Central memory CD4-positive, alpha-beta T cell (primary cell): ENCODE measurements at regions not wholly inside any gene's neighbourhood (a gene's known extent, or its start where the extent isn't known, plus 50 kb on each side); places are given as distances from the start of the nearest gene placed in this dataset.
"Not testable (repeated sequence)": the region's sequence is repeated elsewhere in the genome, so short reads cannot be mapped to it uniquely, and the experiment has no call there.

Source experiments
- DNase-seq: peaks from one replicate; pipeline ENCODE4 v3.0.0; 2022

DNA sequence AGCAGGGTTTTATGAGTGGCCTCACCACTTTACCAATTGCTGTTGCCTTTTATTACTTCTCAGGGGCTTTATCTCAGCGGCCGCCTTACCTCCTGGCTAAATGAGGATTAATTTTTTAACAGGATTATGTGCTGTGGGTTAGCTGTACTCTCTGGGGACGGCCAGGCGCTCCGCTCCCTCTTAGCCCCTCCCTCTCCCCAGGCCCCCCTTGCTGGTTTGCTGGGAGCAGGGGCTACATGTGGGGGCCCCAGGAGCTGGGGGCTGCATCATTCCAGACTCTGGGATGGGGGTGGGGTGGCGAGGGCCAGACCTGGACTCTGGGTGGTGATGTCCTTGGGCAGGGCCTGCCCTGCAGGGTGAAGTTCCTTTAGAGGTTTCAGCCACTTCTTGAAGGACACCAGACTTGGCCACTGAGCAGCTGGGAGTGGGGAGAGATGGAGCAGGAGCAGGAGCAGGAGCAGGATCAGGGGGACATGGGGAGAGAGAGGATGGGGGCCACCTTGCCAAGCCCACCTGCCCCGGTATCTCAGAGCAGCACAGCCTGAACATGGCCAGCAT, 196.1 kb downstream of the GOLGA6L6 start:
- DNase-seq, result no peak

DNA sequence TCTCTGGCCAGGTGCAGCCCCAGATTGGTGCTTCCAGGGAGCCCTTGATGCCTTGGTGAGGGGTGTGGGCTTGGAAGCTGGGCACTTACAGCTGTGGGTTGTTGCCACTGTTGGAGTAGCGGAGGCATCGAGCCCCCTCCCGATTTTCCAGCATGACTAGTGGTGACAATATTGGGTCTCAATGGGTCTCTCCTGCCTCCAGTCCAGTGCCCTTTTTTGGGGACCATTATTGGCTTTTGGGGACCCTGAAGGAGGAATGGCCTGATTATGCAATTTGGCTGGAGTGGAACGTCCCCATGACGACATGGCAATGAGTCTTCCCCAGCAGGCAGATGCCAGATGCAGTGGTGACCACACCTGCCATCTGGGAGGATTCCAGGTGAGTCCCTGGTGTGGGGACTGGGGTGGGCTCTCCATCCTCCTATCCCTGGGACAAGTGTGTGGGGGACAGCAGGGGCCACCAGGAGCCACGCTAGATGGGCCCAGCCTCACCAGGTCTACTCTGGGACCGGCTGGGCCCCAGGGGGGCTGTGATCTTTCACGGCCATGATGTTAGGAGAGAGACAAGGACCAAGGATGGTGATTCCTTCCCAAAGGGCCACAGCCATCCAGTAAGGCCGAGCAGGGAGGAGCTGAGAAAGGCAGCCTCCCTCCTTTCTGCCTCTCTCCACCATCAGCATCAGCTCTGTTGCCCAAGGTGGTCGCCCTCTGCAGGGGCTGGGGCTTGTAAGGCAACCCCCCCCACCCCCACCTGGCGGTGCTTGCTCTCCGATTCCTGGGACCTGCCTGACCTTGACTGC, 196.8 kb downstream of the GOLGA6L6 start:
- no peak for DNase-seq

DNA sequence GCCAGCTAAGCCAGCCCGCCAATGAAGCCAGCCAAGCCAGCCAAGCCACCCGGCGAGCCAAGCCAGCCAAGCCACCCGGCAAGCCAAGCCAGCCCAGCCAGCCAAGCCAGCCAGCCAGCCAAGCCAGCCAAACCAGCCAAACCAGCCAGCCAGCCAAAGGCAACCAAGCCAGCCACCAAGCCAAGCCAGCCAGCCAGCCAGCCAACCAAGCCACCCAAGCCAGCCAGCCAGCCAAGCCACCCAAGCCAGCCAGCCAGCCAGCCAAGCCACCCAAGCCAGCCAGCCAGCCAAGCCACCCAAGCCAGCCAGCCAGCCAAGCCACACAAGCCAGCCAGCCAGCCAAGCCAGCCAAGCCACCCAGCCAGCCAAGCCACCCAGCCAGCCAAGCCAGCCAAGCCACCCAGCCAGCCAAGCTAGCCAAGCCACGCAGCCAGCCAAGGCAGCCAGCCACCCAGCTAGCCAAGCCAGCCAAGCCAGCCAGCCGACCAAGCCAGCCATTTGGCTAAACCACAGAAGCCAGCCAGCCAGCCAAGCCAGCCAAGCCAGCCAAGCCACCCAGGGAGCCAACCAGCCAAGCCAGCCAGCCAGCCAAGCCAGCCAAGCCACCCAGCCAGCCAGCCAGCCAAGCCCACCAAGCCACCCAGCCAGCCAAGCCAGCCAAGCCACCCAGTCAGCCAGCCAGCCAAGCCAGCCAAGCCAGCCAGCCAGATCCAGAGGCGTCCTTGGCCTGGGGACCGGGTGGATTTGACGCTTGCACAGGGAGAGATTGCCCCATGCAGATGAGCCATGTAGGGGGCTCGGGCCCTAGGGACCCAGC, 198.0 kb downstream of the GOLGA6L6 start:
- DNase-seq, result not testable (repeated sequence)

DNA sequence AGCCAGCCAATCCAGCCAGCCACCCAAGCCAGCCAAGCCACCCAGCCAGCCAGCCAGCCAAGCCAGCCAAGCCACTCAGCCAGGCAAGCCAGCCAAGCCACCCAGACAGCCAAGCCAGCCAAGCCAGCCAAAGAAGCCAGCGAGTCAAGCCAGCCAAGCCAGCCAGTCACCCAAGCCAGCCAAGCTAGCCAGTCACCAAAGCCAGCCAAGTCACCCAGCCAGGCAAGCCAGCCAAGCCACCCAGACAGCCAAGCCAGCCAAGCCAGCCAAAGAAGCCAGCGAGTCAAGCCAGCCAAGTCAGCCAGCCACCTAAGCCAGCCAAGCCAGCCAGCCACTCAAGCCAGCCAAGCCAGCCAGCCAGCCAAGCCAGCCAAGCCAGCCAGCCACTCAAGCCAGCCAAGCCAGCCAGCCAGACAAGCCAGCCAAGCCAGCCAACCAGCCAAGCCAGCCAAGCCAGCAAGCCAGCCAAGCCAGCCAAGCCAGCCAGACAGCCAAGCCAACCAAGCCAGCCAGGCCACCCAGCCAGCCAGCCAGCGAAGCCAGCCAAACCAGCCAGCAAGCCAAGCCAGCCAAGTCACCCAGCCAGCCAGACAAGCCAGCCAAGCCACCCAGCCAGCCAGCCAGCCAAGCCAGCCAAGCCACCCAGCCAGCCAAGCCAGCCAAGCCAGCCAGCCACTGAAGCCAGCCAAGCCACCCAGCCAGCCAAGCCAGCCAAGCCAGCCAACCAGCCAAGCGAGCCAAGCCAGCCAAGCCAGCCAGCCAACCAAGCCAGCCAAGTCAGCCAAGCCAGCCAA, 198.8 kb downstream of the GOLGA6L6 start:
- DNase-seq, result not testable (repeated sequence)

DNA sequence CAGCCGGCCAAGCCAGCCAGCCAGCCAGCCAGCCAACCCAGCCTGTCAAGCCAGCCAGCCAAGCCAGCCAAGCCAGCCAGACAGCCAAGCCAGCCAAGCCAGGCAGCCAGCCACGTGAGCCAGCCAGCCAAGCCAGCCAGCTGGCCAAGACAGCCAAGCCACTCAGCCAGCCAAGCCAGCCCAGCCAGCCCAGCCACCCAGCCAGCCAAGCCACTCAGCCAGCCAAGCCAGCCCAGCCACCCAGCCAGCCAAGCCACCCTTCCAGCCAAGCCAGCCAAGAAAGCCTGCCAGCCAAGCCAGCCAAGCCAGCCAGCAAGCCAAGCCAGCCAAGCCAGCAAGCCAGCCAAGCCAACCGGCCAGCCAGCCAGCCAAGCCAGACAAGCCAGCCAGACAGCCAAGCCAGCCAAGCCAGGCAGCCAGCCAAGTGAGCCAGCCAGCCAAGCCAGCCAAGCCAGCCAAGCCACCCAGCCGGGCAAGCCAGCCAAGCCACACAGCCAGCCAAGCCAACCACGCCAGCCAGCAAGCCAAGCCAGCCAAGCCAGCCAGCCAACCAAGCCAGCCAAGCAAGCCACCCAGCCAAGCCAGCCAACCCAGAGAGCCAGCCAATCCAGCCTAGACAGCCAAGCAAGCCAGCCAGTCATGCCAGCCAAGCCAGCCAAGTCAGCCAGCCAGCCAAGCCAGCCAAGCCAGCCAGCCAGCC, 199.5 kb downstream of the GOLGA6L6 start:
- DNase-seq, result no peak

DNA sequence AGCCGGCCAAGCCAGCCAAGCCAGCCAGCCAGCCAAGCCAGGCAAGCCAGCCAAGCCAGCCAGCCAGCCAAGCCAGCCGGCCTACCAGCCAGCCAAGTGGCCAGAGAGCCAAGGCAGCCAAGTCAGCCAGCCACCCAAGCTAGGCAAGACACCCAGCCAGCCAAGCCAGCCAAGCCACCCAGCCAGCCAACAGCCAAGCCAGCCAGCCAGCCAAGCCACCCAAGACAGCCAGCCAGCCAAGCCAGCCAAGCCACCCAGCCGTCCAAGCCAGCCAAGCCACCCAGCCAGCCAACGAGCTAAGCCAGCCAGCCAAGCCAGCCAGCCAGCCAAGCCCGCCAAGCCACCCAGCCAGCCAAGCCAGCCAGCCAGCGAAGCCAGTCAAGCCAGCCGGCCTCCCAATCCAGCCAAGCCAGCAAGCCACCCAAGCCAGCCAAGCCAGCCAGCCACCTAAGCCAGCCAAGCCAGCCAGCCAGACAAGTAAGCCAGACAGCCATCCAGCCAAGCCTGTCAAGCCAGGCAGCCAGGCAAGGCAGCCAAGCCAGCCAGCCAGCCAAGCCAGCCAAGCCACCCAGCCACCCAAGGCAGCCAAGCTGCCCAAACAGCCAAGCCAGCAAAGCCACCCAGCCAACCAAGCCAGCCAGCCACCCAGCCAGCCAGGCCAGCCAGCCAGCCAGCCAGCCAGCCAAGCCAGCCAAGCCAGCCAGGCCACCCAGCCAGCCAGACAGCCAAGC, 200.5 kb downstream of the GOLGA6L6 start:
- DNase-seq, result no peak

DNA sequence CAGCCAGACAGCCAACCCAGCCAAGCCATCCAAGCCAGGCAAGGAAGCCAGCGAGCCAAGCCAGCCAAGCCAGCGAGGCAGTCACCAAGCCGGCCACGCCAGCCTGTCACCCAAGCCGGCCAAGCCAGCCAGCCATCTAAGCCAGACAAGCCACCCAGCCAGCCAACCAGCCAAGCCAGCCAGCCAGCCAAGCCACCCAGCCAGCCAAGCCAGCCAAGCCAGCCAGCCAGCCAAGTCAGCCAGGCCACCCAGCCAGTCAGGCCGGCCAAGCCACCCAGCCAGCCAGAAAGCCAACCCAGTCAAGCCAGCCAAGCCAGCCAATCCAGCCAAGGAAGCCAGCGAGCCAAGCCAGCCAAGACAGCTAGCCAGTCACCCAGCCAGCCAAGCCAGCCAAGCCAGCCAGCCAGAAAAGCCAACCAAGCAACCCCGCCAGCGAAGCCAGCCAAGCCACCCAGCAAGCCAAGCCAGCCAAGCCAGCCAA, 201.2 kb downstream of the GOLGA6L6 start:
- no peak for DNase-seq

DNA sequence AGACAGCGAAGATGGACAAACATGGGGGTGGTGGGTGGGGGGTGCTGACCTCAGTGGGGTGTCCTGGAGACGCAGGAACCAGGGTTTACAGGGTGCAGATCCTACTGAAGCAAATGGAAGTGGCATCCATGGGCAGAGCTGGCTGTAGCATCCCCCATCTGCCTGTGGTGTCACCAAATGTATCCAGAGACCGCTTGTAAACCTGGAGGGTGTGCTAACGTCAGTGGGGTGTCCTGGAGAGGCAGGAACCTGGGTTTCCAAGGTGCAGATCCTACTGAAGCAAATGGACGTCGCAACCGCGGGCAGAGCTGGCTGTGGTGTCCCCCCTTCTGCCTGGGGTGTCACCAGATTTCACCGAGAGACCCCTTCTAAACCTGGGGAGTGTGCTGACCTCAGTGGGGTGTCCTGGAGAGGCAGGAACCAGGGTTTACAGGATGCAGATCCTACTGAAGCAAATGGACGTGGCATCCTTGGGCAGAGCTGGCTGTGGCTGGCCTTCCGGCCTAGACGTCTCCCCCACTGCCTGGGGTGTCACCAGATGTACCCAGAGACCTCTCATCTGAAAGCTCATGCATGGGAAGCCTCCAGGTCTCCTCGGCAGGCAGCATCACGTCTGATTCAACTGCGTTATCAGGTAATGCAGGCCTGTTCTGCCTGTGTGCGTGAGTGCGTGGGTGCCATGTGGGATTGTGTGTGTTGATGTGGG, 202.4 kb downstream of the GOLGA6L6 start:
- DNase-seq, result not testable (repeated sequence)

DNA sequence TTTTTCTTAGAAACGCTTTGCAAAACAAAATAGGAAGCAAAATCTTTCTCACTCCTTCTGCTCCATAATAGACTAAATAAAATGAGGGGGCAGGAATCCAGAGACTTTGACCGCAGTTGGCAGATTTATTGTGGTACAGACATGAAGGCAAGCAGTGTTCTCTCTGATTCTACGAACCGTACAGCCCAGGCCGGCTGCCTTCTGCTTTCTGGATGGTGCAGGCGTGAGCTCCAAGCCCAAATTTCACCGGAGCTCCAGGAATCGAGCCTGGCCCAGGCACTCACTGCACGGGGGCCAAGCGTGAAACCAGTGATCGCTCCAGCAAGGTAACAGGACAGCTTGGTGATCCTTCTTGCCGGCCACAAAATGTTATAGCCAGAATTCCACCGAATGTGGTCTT, 202.9 kb downstream of the GOLGA6L6 start:
- not testable (repeated sequence) for DNase-seq

DNA sequence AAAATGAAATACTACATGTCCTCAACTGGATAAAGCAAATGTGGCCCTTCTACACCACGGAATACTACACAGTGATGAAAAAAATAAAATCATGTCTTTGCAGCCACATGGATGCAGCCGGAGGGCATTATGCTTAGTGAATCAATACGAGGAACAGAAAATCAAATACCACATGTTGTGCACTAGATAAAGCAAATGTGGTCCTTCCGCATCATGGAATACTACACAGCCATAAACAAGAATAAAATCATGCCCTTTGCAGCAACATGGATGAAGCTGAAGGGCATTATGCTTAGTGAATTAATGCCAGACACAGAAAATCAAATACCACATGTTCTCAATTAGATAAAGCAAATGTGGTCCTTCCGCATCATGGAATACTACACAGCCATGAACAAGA, 204.4 kb downstream of the GOLGA6L6 start:
- DNase-seq, result not testable (repeated sequence)

DNA sequence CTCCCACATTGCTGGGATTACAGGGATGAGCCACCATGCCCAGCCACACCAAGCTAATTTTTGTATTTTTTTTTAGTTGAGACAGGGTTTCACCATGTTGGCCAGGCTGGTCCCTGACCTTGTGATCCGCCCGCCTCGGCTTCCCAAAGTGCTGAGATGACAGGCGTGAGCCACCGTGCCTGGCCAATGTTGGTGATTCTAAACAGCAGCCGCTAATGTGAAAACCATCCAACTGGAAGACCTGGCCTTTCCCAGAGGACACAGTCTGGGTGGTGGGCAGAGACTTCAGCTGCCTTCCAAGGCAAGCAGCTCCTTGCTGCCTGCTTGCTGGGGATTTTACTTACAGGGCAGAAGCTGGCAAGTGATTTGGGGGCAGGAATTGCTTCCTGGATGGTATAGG, 207.1 kb downstream of the GOLGA6L6 start:
- not testable (repeated sequence) for DNase-seq

DNA sequence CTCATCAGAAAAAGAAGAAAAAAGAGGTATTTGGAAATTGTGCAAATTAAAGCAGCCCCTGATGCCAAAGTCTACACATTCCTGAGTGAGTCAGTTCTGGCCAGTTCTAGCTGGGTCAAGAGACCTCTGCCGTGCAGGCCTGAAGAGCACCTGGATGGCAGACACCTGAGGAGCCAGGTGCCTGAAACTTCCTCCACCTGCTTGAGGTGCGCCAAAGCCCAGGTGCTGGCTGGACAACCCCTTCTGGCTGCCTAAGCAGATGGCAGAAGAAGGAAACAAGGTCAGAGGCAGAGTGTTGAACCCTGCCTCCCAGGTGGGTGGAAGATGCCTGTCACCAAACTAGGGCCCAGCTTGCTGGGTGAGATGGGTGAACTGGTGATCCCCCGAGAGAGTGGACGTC, 215.8 kb downstream of the GOLGA6L6 start:
- DNase-seq, result not testable (repeated sequence)

DNA sequence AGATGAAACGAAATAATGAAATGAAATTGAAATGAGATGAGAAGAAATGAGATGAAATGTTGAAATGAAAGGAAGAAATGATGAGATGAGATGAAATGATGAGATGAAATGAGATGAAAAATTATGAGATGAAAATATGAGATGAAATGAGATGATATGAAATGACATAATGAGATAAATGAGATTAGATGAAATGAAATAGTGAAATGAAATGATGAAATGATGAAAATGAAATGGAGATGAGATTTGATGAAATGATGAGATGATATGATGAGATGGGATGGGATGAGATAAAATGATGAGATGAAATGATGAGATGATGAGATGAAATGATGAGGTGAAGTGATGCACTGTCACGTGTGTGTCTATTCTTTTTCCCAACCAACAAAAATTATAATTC, 224.5 kb downstream of the GOLGA6L6 start:
- DNase-seq, result not testable (repeated sequence)

DNA sequence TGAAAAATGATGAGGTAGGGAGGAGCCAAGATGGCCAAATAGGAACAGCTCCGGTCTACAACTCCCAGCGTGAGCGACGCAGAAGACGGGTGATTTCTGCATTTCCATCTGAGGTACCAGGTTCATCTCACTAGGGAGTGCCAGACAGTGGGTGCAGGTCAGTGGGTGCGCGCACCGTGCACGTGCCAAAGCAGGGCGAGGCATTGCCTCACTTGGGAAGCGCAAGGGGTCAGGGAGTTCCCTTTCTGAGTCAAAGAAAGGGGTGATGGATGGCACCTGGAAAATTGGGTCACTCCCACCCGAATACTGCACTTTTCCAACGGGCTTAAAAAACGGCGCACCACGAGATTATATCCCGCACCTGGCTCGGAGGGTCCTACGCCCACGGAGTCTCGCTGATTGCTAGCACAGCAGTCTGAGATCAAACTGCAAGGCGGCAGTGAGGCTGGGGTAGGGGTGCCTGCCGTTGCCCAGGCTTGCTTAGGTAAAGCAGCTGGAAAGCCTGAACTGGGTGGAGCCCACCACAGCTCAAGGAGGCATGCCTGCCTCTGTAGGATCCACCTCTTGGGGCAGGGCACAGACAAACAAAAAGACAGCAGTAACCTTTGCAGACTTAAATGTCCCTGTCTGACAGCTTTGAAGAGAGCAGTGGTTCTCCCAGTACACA, 230.5 kb downstream of the GOLGA6L6 start:
- DNase-seq, result not testable (repeated sequence)

DNA sequence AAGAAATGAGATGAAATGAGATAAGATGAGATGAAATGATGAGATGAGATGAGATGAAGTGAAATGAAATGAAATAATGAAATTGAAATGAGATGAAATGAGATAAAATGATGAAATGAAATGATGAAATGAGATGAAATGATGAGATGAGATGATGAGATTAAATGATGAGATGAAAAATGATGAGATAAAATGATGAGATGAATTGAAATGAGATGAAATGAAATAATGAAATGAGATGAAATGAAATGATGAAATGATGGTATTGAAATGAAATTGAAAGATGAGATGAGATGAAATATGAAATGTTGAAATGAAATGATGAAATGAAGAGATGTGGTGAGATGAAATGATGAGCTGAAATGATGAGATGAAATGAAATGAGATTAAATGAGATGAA, 231.0 kb downstream of the GOLGA6L6 start:
- DNase-seq, result no peak

DNA sequence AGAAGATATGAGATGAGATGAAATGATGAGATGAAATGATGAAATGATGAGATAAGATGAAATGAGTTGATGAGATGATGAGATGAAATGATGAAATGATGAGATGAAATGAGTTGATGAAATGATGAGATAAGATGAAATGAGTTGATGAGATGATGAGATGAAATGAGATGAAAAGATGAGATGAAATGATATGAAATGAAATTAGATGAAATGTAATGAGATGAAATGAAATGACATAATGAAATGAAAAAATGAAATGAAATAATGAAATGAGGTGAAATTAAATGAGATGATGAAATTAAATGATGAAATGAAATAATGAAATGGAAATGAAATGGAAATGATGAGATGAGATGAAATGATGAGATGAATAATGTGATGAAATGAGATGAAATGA, 231.6 kb downstream of the GOLGA6L6 start:
- DNase-seq, result not testable (repeated sequence)

DNA sequence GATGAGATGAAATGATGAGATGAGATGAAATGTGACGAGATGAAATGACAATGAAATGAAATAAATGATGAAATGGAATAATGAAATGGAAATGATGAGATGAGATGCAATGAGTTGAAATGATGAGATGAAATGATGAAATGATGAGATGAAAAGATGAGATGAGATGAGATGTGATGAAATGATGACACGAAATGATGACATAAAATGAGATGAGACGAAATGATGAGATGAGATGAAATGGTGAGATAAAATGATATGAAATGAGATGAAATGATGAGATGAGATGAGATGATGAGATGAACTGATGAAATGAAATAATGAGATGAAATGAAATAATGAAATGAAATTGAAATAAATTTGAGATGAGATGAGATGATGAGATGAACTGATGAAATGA, 232.2 kb downstream of the GOLGA6L6 start:
- DNase-seq, result not testable (repeated sequence)

DNA sequence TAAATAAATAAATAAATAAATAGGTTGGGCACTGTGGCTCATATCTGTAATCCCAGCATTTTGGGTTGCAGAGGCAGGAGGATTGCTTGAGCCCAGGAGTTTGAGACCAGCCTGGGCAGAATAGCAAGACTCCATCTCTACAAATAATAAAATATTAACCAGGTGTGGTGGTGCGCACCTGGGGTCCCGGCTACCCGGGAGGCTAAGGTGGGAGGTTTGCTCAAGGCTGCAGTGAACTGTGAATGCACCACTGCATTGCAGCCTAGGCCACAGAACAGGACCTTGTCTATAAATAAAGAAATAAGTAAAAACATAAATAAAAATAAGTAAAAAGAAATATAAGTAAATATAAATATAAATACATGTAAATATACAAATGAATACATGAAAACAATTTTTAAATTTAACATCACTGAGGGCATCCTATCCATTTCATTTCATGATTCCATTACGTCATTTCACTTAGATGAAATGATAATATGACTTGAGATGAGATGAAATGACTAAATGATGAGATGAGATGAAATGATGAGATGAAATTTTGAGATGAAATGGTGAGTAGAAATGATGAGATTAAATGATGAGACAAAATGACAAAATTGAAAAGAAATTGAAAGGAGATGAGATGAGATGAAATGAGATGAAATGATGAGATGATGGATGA, 233.4 kb downstream of the GOLGA6L6 start:
- DNase-seq, result not testable (repeated sequence)

DNA sequence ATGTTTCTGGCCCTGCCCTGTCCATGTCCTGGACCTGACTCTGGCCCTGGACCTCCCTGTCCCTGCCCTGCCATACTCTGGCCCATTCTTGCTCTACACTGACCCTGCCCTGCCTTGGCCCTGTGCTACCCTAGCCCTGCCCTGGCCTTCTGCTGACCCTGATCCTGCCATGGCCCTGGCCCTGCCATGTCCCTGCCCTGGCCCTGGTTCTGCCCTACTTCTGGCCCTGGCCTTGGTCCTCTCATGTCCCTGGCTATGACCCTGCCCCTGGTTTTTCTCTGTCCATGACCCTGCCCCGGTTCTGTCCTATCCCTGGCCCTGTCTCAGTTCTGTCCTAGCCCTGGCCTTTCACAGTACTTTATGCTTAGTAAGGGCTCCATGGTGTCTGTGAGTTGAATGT, 234.5 kb downstream of the GOLGA6L6 start:
- not testable (repeated sequence) for DNase-seq
